ENCODE measurements at regions not wholly inside any gene's neighbourhood (a gene's known extent, or its start where the extent isn't known, plus 50 kb on each side); places are given as distances from the start of the nearest gene placed in this dataset.

DNA sequence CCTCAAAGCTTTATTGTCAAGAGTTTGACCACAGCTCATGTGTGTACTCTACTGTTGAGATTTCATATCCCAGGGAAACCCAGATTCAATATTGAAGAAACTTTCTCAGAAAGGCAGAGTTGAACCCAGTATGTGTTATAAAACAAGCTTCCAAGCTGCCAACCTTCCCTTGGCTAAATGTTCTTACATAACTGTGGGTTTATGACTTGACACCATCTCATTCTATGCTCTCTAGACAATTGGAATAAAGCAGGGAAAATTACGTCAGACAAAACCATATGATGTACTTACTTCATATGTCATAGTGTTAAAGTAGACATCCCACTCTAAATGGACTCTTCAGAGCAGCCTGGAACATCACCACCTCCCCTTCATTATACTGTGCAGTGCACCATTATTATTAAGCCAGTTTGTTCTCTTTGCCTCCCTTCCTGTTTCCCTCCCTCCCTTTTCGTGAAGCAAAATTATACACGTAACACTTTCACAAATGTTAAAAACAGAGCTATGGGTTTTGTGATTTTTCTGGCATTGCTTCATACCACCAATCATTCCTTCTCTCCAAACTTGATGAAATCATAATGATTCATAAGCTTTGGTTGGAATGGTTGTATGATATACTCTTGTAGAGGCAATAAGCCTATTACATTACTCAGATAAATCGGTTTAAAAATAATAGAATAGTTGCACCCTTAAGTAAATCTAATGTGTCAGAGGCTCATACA, 507.2 kb downstream of the LTN1 start:
- Histone ChIP-seq H3K9me3 (ENCODE audit: insufficient read depth, low read length, severe bottlenecking) (no peaks in the 10 kb centered on the region), H3K36me3 (ENCODE audit: insufficient read depth, low read length) (no peaks in the 10 kb centered on the region), H4K20me1 (ENCODE audit: insufficient read depth, low read length) (no peaks in the 10 kb centered on the region), H3K9ac (ENCODE audit: low read depth, low read length) (no peak overlapping the region), H3K4me2 (ENCODE audit: insufficient read depth, low read length) (no peak overlapping the region), H2AFZ (ENCODE audit: low read depth, low read length) (no peak overlapping the region), H3K27ac (ENCODE audit: low read length) (no peak overlapping the region), H3K79me2 (ENCODE audit: insufficient read depth, low read length) (no peaks in the 10 kb centered on the region), H3K27me3 (ENCODE audit: insufficient read depth, low read length, poor library complexity) (no peaks in the 10 kb centered on the region), H3K4me1 (ENCODE audit: insufficient read depth, low read length) (no peaks in the 10 kb centered on the region), H3K4me3 (ENCODE audit: low read depth in 1 of 2, low read length in 2 of 2) (no peak overlapping the region)
- TF ChIP-seq EZH2 (IDR thresholded peaks at IDR 0.05; ENCODE audit: borderline replicate concordance, low read depth, low read length, severe bottlenecking): no peak
- TF ChIP-seq, protein P1, sequence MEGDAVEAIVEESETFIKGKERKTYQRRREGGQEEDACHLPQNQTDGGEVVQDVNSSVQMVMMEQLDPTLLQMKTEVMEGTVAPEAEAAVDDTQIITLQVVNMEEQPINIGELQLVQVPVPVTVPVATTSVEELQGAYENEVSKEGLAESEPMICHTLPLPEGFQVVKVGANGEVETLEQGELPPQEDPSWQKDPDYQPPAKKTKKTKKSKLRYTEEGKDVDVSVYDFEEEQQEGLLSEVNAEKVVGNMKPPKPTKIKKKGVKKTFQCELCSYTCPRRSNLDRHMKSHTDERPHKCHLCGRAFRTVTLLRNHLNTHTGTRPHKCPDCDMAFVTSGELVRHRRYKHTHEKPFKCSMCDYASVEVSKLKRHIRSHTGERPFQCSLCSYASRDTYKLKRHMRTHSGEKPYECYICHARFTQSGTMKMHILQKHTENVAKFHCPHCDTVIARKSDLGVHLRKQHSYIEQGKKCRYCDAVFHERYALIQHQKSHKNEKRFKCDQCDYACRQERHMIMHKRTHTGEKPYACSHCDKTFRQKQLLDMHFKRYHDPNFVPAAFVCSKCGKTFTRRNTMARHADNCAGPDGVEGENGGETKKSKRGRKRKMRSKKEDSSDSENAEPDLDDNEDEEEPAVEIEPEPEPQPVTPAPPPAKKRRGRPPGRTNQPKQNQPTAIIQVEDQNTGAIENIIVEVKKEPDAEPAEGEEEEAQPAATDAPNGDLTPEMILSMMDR (IDR thresholded peaks at IDR 0.05; ENCODE audit: borderline replicate concordance, extremely low read depth, low read length, poor library complexity, severe bottlenecking): no peak
- no peak for ATAC-seq (ENCODE audit: insufficient read depth, low read depth)
- no peak for DNase-seq

DNA sequence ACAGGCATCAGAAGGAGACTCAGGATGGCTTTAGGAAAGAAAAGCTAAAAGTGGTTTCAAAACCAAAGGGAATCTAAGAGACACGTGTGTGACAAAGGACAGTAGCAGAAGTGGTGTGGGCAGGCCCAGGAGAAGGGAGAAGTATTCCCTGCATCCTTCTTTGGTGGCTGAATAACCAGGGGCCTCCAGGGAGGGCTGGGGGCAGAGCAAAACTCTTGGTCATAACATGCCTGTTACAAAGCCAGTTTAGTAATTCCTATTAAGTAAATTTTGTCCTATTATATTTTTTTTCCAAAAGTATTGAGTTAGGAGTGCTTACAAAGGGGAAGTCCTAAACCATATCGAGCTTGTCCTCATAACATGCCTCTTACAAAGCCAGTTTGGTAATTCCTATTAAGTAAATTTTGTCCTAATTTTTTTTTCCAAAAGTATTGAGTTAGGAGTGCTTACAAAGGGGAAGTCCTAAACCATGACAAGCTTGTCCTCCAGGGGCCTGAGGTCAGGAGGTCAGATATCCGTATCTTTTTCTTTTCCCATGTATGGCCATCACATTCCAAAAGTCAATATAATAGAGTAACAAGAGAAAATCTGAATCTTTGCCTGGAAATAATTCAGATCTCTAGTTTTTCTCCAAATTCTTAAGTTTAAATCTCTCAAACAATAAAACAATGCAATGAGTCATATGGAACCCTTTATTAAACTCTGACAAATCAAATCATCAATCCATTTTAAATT, 509.2 kb downstream of the LTN1 start:
- ATAC-seq (ENCODE audit: insufficient read depth, low read depth): no peak
- H3K9me3 ChIP-seq (ENCODE audit: insufficient read depth, low read length, severe bottlenecking): no peaks in the 10 kb centered on the region
- no peak for TF ChIP-seq EZH2 (IDR thresholded peaks at IDR 0.05; ENCODE audit: borderline replicate concordance, low read depth, low read length, severe bottlenecking)
- TF ChIP-seq, protein P1 (IDR thresholded peaks at IDR 0.05; ENCODE audit: borderline replicate concordance, extremely low read depth, low read length, poor library complexity, severe bottlenecking): no peak
- H3K27me3 ChIP-seq (ENCODE audit: insufficient read depth, low read length, poor library complexity): no peaks in the 10 kb centered on the region
- H3K4me2 ChIP-seq (ENCODE audit: insufficient read depth, low read length): no peak overlapping the region
- no peaks in the 10 kb centered on the region for H3K36me3 ChIP-seq (ENCODE audit: insufficient read depth, low read length)
- no peaks in the 10 kb centered on the region for H4K20me1 ChIP-seq (ENCODE audit: insufficient read depth, low read length)
- DNase-seq: no peak
- H3K9ac ChIP-seq (ENCODE audit: low read depth, low read length): no peak overlapping the region
- no peaks in the 10 kb centered on the region for H3K79me2 ChIP-seq (ENCODE audit: insufficient read depth, low read length)
- no peak overlapping the region for H2AFZ ChIP-seq (ENCODE audit: low read depth, low read length)
- no peak overlapping the region for H3K27ac ChIP-seq (ENCODE audit: low read length)
- H3K4me3 ChIP-seq (ENCODE audit: low read depth in 1 of 2, low read length in 2 of 2): no peak overlapping the region
- no peaks in the 10 kb centered on the region for H3K4me1 ChIP-seq (ENCODE audit: insufficient read depth, low read length)

DNA sequence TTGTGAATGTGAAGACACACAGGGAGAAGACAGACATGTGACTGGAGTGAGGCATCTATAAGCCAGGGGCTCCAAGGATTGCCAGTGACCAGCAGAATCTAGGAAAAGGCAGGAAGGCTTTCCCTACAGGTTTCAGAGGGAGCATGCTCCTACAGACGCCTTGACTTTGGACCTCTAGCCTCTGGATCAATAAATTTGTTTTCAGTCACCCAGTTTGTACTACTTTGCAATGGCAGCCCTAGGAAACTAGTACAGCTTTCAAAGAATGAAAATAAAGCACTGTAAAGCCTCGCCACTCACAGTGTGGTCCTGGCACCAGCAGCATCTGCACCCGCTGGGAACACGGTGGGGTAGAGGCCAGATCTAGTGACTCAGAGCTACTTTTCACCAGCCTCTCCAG, 510.0 kb downstream of the LTN1 start:
- Histone ChIP-seq H3K27ac (ENCODE audit: low read length) (no peak overlapping the region), H3K27me3 (ENCODE audit: insufficient read depth, low read length, poor library complexity) (no peaks in the 10 kb centered on the region), H3K79me2 (ENCODE audit: insufficient read depth, low read length) (no peaks in the 10 kb centered on the region), H3K4me2 (ENCODE audit: insufficient read depth, low read length) (no peak overlapping the region), H2AFZ (ENCODE audit: low read depth, low read length) (no peak overlapping the region), H4K20me1 (ENCODE audit: insufficient read depth, low read length) (no peaks in the 10 kb centered on the region), H3K9me3 (ENCODE audit: insufficient read depth, low read length, severe bottlenecking) (no peaks in the 10 kb centered on the region), H3K36me3 (ENCODE audit: insufficient read depth, low read length) (no peaks in the 10 kb centered on the region), H3K4me1 (ENCODE audit: insufficient read depth, low read length) (no peaks in the 10 kb centered on the region), H3K9ac (ENCODE audit: low read depth, low read length) (no peak overlapping the region), H3K4me3 (ENCODE audit: low read depth in 1 of 2, low read length in 2 of 2) (no peak overlapping the region)
- ATAC-seq (ENCODE audit: insufficient read depth, low read depth) (no peak), DNase-seq (no peak)
- TF ChIP-seq EZH2 (IDR thresholded peaks at IDR 0.05; ENCODE audit: borderline replicate concordance, low read depth, low read length, severe bottlenecking): no peak
- TF ChIP-seq, protein P1 (IDR thresholded peaks at IDR 0.05; ENCODE audit: borderline replicate concordance, extremely low read depth, low read length, poor library complexity, severe bottlenecking): no peak
